Epithelial cell of esophagus (primary cell): ENCODE measurements at regions not wholly inside any gene's neighbourhood (a gene's known extent, or its start where the extent isn't known, plus 50 kb on each side); places are given as distances from the start of the nearest gene placed in this dataset.

Experiments
- DNase-seq: peaks from one replicate; pipeline ENCODE4 v3.0.0; 2010; ENCODE audit warnings: low read depth
- H3K4me3 ChIP-seq: 2 replicates; pipeline ENCODE4 v1.5.1; 2011; ENCODE audit warnings: mild to moderate bottlenecking, low read length, control low read depth
- TF ChIP-seq, protein P1 (sequence below): IDR thresholded peaks from 2 replicates; pipeline ENCODE4 v1.5.1; 2011; ENCODE audit warnings: low read depth, mild to moderate bottlenecking, low read length, control low read depth, inconsistent platforms; ENCODE audit not compliant: insufficient read depth; ENCODE audit errors: missing control alignments

GRCh38 chr4:32789026-32789608 lies 2068.9 kb downstream of the PCDH7 start:
- no peak overlapping the region for H3K4me3 ChIP-seq
- DNase-seq: peak; percentile 95
- TF ChIP-seq, protein P1, sequence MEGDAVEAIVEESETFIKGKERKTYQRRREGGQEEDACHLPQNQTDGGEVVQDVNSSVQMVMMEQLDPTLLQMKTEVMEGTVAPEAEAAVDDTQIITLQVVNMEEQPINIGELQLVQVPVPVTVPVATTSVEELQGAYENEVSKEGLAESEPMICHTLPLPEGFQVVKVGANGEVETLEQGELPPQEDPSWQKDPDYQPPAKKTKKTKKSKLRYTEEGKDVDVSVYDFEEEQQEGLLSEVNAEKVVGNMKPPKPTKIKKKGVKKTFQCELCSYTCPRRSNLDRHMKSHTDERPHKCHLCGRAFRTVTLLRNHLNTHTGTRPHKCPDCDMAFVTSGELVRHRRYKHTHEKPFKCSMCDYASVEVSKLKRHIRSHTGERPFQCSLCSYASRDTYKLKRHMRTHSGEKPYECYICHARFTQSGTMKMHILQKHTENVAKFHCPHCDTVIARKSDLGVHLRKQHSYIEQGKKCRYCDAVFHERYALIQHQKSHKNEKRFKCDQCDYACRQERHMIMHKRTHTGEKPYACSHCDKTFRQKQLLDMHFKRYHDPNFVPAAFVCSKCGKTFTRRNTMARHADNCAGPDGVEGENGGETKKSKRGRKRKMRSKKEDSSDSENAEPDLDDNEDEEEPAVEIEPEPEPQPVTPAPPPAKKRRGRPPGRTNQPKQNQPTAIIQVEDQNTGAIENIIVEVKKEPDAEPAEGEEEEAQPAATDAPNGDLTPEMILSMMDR: no peak

- no peak overlapping the region for H3K4me3 ChIP-seq
- DNase-seq: no peak
- TF ChIP-seq, protein P1: no peak
Measured at GRCh38 chr4:32790803-32791202, 2070.6 kb downstream of the PCDH7 start.

GRCh38 chr4:32798471-32799159 lies 2078.4 kb downstream of the PCDH7 start:
- no peak for DNase-seq
- TF ChIP-seq, protein P1: no peak
- H3K4me3 ChIP-seq: no peak overlapping the region

- no peak overlapping the region for H3K4me3 ChIP-seq
- peak; percentile 43 for DNase-seq
- TF ChIP-seq, protein P1: no peak
Measured at GRCh38 chr4:32824336-32824735, 2104.2 kb downstream of the PCDH7 start.

DNA sequence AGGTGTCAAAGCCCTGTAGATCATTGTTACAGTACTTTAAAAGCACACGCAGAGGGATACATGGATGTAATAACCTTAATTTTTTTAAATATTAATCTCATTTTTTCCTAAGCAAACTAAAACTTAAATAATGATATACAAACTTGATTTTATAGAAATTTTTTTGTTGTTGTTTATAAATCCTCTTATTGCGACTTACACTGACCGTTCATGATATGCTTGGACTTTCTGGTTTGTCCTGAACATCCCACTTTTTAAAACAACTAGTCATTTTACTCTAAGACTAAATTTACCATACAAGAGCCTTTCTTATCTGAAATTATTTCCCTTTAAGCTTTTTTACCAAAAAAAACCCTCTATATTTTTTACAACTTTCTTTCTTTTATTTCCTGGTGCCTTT lies 2106.0 kb downstream of the PCDH7 start:
- TF ChIP-seq, protein P1: no peak
- DNase-seq: no peak
- no peak overlapping the region for H3K4me3 ChIP-seq

GRCh38 chr4:32830160-32830559 lies 2110.0 kb downstream of the PCDH7 start:
- DNase-seq: no peak
- TF ChIP-seq, protein P1: no peak
- no peak overlapping the region for H3K4me3 ChIP-seq

GRCh38 chr4:32831104-32831503 lies 2110.9 kb downstream of the PCDH7 start:
- TF ChIP-seq, protein P1: no peak
- DNase-seq: no peak
- no peak overlapping the region for H3K4me3 ChIP-seq
